ENCODE measurements at regions not wholly inside any gene's neighbourhood (a gene's known extent, or its start where the extent isn't known, plus 50 kb on each side); places are given as distances from the start of the nearest gene placed in this dataset.
"Not testable (repeated sequence)": the region's sequence is repeated elsewhere in the genome, so short reads cannot be mapped to it uniquely, and the experiment has no call there.

DNA sequence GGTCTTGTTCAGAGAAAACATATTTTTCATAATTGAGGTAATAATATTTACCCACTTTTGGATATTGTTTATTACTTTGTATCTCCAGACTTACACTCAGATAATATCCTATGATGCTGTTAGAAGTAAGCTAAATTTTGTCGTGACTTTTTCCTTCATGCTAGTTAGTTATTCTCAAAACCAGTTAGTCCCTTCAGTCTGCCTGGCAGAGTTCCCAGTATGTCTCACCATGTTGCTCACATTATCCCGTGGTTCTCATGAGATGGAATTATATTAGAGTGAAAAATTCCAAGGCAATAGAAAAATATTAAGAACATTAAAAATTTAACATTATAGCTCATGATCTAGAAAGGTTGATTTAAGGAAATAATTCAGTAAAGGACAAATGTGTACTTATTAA, 81.5 kb upstream of the SMIM30 start:
- in situ Hi-C loops (cut with HindIII; ENCODE audit: low pct_unique_long_range_greater_than_20kb, low sequenced_read_pairs): no loop called here
- DNase-seq (ENCODE audit: low read depth, low spot score): no peak

DNA sequence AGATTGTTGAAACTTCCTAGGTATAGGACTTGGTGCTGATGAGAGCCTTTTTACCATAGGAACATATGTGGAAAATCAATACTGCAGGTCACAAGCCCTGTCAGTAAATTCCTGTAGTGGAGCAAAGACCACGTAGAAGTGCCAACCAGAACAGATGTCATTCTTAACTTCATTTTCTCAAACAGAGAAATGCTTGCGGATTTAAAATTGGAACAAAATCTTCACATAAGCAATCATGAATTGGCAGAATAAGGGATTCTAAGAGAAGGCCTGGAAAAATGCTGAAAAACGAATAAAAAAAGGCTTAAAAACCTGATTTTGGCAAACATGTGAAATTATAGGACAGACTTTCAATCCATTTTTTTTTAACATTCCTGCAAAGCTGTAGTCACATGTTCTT, 80.8 kb upstream of the SMIM30 start:
- DNase-seq (ENCODE audit: low read depth, low spot score): no peak
- in situ Hi-C loops (cut with HindIII; ENCODE audit: low pct_unique_long_range_greater_than_20kb, low sequenced_read_pairs): no loop called here

DNA sequence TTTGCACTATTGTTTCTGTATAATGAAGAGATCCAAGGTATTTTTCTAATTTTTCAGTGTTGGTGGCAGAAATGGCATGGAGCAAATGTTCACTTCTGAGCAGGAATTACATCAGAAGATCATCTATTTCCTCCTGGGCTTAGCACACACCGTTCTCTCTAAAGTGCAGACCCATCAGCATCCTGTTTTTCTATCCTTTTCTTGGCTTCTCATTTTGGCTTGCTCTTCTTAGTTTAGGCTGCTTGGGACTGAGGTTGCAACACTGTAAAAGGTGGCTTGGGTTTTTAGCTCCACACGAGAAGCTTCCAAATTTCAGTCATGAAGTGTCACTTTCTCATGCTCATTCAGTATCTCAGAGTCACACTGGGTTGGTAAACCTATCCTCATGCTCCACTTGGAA, 79.9 kb upstream of the SMIM30 start:
- in situ Hi-C loops (cut with HindIII; ENCODE audit: low pct_unique_long_range_greater_than_20kb, low sequenced_read_pairs): no loop called here
- DNase-seq (ENCODE audit: low read depth, low spot score): no peak

DNA sequence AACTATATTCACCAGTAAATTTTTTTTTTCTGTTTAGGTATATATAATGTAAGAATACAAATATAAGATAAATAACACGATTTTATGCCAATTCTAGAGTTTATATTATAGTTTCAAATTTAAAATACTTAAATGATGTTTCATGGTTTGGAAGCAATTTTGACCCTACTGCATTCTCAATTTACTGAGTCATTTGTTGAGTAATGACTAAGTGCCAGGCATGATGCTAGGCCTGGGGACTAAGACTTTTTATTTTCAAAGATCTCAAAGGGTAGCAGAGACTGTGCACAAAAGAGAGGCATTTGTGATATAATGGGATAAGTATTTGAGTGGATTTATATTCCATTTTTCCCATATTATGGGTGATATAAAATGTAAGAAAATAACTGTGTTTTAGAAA, 78.9 kb upstream of the SMIM30 start:
- DNase-seq (ENCODE audit: low read depth, low spot score): no peak
- in situ Hi-C loops (cut with HindIII; ENCODE audit: low pct_unique_long_range_greater_than_20kb, low sequenced_read_pairs): no loop called here

DNA sequence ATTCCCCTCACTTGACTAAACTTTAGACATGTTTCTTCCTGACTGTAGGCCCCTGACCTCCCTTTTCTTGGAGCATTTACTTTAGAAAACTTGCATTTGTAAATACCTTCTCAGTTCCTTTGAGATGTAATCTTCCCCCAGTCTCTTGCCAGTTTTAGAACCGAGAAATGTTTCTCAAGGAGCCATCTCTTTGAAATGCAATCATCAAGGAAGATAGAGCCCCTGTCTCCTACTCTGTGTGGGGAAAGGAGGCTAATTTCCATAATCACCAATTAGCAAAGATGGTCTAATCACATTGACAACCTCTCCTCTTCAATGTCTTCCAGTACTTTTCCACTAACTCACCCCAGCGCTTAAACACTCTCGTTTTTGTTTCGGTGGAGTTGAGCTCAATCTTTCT, 70.0 kb upstream of the SMIM30 start:
- in situ Hi-C loops (cut with HindIII; ENCODE audit: low pct_unique_long_range_greater_than_20kb, low sequenced_read_pairs): no loop called here
- no peak for DNase-seq (ENCODE audit: low read depth, low spot score)

GRCh38 chr7:113179313-113179712, 61.0 kb upstream of the SMIM30 start:
- DNase-seq (ENCODE audit: low read depth, low spot score): no peak
- in situ Hi-C loops (cut with HindIII; ENCODE audit: low pct_unique_long_range_greater_than_20kb, low sequenced_read_pairs): no loop called here

- in situ Hi-C loops (cut with HindIII; ENCODE audit: low pct_unique_long_range_greater_than_20kb, low sequenced_read_pairs): no loop called here
- DNase-seq (ENCODE audit: low read depth, low spot score): no peak
These were observed 58.5 kb upstream of the SMIM30 start for GRCh38 chr7:113176836-113177235.

DNA sequence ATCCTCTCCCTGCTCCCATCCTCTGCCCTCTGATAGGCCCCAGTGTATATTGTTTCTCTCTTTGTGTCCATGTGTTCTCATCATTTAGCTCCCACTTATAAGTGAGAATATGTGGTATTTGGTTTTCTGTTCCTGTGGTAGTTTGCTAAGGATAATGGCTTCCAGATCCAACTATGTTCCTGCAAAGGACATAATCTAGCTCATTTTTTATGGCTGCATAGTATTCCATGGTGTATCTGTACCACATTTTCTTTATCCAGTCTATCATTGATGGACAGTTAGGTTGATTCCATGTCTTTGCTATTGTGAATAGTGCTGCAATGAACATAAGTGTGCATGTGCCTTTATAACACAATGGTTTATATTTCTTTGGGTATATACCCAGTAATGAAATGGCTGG, 57.8 kb upstream of the SMIM30 start:
- in situ Hi-C loops (cut with HindIII; ENCODE audit: low pct_unique_long_range_greater_than_20kb, low sequenced_read_pairs); DNase-seq (ENCODE audit: low read depth, low spot score): not testable (repeated sequence)

DNA sequence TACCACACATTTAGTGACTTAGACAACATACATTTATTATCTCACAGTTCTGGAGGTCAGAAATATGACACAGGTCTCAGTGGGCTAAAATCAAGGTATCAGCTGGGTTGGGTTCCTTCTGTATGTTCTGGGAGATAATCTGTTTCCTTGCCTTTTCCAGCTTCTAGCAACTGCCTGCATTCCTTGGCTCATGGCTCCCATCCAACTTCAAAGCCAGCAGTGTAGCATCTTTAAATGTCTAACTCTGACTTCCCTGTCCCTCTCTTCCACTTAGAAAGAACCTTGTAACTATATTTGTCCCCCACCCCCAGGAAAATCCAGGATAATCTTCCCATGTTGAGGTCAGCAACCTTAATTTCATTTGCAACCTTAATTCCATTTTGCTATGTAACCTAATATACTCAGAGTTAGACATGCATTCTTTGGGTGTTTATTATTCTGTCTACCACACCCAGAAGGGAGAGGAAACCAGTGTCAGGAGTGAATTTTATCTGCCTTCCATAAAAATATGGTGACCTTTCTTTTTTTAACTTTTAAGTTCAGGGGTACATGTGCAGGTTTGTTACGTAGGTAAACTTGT, 57.3 kb upstream of the SMIM30 start:
- in situ Hi-C loops (cut with HindIII; ENCODE audit: low pct_unique_long_range_greater_than_20kb, low sequenced_read_pairs): no loop called here
- DNase-seq (ENCODE audit: low read depth, low spot score): no peak

GRCh38 chr7:113172726-113173125, 54.4 kb upstream of the SMIM30 start:
- in situ Hi-C loops (cut with HindIII; ENCODE audit: low pct_unique_long_range_greater_than_20kb, low sequenced_read_pairs): no loop called here
- no peak for DNase-seq (ENCODE audit: low read depth, low spot score)

- no peak for DNase-seq (ENCODE audit: low read depth, low spot score)
- in situ Hi-C loops (cut with HindIII; ENCODE audit: low pct_unique_long_range_greater_than_20kb, low sequenced_read_pairs): no loop called here
These were observed 52.2 kb upstream of the SMIM30 start for GRCh38 chr7:113170591-113170990.
